Stimulated activated CD4-positive, alpha-beta T cell treated with anti-CD3 and anti-CD28 coated beads, Interleukin-1b, Interleukin-23, amount 100 ng/mL, for 48 hours (primary cell): ENCODE measurements at regions not wholly inside any gene's neighbourhood (a gene's known extent, or its start where the extent isn't known, plus 50 kb on each side); places are given as distances from the start of the nearest gene placed in this dataset.
"Not testable (repeated sequence)": the region's sequence is repeated elsewhere in the genome, so short reads cannot be mapped to it uniquely, and the experiment has no call there.

Experiments used
- DNase-seq: peaks from one replicate; pipeline ENCODE4 v3.0.0-alpha.2; 2020

DNA sequence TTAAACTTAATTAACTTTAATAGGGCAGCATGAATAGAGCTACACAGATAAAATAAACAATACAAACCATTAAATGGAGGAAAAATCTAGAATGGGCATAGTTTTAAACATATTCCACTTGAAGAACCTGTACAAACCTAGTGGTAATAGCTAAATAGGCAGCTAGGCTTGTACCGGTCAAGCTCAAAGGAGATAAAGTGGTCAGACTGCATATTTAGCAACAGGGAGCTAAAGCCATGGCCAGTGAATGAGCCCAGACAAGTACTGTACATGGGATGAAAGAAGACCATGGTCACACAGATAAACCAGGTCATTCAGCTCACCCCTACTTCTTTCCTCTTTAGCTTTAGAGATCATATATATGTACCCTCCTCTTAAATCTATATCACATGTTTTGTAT lies 186.6 kb upstream of the KRR1 start:
- DNase-seq = no peak

DNA sequence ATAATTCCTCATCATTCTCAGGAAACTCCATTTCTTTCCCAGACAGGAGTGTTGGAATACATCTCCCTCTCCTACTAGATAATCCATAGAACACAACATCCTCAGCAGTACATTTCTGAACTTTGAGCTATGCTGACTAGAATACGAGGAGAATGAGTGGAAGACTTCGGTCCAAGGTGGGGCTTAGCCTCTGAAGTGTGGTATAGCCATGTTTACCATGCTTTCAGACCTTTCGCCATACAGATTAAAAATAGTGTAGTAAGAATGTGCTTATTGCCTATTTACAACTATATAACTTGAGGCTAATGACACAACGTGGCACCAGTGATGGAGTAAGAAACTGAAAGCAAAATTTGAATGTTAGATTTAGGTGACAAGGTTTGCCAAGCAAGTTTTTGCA lies 184.5 kb upstream of the KRR1 start:
- DNase-seq = no peak

DNA sequence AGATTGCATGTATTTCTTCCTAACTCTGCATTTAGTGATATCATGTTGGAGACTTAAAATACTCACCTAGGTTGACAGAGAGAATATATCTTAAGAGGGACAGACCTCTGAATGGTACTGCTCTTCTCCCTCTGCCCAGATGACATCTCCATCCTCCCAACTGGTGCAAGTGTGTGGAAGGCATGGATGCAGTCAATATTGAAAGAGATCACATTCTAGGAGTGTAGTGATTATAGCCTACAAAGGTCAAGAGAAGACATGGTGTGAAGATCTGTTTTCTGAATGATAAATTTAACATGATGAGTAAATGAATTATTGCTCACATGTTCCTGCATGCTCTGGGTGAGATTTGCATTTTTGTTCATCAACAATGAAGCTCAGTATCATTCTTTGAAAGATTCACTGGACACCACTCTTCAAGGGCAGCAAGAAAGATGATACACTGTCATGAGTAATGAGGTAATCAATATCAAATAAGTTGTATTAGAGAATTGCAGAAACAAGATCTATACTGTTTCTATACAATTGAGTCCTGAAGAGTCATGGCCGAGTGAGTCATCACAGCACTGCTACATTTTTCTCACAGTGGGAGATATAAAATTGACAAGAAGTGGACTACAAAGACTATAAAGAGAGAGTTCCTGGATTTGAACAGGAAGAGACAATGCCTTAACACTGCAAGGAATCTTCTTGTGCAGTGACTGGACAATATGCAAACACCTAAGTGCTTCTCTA lies 183.3 kb upstream of the KRR1 start:
- no peak for DNase-seq

DNA sequence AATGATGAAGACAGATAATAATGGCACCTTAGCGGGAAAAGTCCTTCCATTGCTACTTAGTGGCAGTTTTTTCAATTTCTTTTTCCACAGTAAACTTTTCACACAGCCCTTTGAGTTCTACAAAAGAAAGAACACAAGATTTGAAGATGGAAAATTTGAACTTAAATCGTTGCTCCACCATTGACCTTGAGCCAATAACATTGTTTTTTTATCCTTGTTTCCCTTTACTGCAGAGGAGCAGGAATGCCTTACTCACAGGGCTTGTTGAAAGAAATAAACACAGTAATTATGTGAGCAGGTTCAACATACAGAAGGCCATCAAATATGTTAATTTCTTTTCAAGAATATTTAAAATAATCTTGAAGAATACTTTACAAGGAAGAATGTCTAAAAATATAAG lies 181.5 kb upstream of the KRR1 start:
- no peak for DNase-seq

DNA sequence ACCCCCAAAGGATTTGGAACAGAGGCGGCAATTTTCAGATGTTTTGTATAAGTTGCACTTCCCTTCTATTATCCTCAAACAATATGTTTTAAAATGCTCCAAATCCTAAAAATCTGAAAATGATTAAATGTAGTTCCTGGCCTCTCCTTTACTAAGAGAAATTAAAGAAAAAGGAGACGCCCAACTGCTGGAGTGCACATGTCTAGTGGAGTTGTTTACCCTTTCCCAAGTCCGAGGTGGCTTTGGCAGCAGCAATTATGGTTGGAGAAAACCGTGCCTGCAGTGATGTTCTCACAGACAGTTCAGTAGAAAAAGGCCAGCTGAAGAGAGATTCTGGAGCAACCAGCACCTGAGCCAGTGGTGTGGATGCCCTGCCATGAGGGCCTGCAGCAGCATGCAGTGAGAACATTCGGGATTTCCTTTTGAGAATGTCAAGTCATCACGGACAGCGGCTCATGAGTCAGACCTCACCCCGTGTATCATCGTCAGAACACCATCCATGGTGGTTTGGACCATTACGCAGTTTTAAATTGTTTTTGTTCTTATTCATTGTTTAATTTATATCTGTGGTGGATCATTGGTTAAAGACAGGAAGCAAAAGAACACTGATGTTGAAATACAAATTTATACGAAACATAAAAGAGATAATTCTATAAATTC lies 179.0 kb upstream of the KRR1 start:
- DNase-seq = no peak

DNA sequence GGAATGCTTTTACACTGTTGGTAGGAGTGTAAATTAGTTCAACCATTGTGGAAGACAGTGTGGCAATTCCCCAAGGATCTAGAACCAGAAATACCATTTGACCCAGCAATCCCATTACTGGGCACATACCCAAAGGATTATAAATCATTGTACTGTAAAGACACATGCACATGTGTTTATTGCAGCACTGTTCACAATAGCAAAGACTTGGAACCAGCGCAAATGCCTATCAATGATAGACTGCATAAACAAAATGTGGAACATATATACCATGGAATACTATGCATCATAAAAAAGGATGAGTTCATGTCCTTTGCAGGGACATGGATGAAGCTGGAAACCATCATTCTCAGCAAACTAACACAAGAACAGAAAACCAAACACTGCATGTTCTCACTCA lies 174.8 kb upstream of the KRR1 start:
- not testable (repeated sequence) for DNase-seq

DNA sequence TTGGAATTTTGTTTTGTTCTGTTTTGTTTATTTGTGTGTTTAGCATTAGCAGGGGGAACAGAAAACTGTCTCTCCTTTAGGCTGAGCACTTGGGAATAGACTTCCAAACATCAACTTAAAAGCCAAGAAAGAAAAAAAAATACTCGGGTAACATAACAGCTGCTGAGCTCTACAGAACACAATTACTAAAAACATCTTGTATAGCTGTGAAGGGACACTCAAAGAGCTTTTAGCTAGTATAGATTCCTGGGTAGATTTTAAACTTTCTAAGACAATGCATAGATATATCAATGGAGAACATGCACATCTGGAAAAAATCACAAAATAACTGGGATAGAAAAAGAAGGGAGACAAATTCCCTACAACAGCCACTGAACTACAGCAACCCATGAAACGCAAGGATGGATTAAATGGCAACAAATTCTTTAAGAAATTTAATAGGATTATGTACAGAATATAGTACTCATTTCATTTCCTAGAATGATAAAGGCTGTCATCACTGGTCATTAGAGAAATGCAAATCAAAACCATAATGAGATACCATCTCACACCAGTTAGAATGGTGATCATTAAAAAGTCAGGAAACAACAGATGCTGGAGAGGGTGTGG lies 174.3 kb upstream of the KRR1 start:
- no peak for DNase-seq

DNA sequence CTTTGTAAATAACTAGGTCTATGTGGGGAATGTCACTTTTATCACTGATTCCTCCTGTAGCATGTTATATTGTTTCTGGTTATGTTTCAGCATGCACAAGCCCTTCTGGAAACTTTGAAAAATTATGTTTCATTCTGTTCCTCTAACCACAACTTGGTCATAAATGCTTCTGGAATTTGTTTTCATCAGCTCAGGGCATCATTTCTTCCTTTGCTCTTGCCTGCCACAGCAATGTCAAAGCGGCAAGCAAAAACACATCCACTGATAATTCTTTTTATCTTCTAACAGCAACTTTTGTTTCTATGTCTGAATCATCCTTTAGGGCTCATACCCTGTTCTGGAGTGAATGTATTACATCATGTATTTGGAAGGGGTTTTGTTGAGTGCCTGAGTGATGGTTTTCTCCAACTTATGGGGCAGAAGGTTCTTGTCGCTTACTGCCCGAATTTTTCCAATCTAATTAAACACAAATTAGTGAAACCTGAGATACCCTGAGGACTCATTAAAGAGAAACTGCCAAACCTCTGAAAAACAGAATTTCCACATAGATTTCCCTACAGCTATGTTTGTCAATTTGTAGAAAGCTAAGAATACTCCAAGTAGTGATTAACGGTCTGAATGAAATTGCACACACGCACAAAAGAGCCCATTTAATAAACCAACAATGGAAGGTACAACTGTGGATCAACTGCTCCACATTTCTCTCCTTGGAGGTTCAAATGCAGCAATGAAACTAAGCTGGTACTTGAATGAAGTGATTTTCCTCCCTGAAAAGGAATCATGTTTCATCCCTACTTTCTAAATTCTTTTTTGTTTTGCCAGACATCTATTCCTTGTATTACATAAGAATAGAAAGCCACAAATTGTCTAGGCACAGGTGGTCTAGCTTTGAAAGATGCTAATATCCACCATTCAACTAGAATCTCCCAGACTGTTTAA lies 173.5 kb upstream of the KRR1 start:
- no peak for DNase-seq

DNA sequence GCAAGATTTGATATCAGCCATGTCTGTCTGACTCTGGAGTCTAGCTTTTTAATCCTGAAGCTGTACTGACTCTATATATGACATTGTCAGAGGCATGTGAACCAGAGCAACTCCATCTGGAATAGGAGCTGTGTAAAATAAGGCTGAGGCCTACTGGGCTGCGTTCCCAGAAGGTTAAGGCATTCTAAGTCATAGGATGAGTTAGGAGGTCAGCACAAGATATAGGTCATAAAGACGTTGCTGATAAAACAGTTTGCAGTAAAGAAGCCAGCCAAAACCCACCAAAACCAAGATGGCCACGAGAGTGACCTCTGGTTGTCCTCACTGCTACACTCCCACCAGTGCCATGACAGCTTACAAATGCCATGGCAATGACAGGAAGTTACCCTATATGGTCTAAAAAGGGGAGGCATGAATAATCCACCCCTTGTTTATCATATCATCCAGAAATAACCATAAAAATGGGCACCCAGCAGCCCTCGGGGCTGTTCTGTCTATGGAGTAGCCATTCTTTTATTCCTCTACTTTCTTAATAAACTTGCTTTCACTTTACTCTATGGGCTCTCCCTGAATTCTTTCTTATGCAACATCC lies 172.7 kb upstream of the KRR1 start:
- not testable (repeated sequence) for DNase-seq

DNA sequence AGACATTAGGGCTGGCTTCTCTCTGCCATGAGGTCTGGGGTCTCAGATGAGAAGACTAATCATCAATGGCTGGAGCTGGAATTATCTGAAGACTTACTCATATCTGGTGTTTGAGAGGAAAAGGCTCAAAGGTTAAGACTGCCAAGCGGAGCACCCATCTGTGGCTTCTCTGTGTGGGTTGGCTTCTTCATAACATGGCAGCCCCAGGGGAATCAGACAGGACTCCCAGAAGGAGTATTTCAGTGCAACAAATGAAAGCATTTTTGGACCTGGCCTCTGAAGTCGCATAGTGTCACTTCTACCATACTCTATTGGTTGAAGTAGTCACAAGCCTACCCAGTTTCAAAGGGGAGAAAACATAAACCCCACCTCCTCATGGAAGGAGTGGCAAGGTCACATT lies 171.8 kb upstream of the KRR1 start:
- no peak for DNase-seq

DNA sequence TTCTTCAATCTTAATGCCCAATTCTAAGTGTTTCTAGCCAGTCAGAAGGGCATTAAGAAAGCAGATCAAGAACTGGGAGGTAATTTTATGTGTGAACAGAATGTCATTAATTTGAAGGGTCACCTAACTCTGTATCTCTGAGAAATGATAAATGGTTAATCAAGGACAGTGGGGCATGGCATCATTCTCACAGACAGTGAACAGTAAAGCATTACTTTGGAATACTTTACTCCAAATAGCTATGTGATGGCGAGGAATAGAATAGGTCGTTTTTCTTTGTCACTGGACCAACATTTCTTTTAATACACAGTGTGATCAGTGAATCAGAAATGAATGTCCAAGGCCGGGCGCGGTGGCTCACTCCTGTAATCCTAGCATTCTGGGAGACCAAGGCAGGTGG lies 166.1 kb upstream of the KRR1 start:
- no peak for DNase-seq

DNA sequence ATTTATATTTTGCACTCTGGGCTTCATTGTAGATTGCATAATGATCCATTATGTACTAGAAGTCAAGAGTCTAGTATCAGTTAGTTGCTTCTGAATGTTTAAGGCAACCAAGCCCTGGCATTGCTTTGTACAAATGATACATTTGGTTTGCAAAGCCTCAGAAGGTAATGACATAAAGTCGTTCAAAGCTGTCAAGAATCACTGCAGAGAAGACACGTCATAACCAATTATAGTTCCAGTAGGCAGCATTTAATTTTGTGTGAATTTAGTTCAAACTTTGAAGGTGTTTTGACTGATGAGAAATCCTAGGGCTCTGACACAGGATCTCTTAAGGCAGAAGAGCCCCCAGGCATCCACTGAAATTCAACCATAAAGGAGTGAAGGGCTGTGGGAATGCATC lies 163.0 kb upstream of the KRR1 start:
- no peak for DNase-seq

DNA sequence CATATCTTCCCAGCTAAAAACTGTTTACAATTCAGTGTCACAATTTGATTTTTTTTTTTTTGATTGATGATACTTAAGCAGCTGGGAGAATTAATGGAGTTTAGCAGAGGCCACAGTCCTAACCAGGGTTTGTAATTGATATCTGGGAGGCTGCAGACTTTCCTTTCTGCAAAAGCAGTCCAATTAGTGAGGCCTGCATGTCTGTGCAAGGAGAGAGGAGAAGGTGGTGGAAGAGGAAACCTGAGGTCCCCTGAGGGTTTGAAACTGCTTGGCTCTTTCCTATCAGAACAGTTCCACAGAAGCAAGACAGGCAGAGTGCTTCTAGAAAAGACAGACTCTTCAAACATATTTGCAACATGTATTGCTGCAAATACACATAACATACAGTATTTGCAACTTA lies 160.8 kb upstream of the KRR1 start:
- no peak for DNase-seq

DNA sequence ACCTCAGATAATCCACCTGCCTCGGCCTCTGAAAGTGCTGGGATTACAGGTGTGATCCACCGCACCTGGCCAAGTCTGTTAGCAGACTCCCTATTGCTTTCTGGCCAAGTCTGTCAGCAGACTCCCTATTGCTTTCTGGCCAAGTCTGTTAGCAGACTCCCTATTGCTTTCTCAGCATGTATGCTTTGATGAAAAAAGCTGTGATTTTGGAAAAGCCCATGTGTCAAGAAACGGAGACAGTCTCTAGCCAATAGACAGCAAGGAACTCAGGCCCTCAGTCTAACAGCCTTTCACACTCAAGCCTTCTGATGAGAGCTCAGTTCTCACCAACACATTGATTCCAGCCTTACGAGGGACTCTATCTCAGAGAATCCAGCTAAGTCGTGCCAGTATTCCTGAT lies 158.8 kb upstream of the KRR1 start:
- no peak for DNase-seq

DNA sequence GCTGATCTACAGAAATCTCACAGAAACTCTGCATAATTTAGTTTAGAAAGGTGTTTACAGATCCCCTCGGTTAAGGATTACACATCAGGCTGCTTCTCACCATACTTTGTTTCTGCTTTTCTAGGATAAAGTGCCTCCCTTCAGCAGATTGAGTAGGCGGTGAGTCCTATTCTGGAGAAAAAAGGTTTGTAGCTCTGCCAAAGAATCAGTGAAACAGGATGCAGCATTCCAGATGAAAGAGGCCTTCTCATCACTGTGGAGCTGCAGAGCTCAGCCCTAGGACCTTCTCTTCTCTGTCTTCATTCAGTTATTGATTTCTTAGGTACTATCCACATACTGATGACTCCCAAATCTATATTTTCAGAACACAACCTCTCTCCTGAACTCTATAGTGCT lies 155.5 kb upstream of the KRR1 start:
- no peak for DNase-seq

DNA sequence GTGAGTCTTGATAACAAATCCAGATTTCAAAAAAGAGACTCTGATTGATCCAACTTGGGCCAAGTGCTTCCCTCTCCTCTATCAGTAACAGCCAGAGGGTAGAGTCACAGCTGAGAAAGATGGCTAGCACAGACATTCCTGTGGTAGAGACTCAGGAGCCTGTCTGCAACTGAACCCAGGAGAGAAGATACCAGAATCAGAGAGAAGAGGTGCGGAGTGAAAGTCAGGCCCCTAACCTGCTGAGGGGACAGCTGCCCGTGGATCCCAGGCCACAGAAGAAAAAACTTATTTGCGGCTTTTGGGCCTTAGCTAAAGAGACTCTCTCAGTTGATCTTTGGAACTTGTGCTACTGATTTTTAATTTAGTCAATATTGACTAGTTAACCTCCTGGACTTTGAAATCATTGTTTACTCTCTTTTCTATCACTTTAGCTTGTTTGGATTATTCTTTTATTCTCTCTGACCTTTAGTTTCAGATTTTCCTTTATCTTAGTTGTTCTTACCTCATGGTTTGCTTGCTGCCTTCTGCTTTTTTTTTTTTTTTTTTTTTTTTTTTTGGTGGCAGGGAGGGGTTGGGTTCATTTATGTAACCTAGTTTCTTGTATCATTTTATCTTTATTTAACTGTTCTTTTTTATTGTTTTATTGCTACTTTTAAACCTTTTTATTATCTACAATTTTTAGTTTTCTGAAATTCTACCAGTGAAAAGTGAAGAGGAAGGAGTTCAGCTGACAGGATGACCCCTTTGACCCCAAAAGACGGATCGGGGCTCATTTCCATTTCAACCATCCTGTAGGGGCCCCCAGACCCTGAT lies 154.9 kb upstream of the KRR1 start:
- DNase-seq = no peak

DNA sequence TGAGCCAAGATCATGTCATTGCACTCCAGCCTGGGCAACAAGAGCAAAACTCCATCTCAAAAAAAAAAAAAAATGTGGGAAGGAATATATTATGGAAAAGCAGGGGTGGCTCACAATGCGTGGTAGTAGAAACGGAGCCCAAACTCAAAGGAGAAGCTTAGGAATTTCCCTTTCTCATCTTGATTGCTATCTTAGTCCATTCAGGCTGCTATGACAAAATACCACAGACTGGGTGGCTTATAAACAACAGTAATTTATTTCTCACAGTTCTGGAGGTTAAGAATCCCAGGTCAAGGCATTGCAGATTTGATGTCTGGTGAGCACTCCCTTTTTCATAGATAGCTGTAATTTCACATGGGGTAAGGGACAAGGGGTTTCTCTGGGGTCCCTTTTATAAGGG lies 153.8 kb upstream of the KRR1 start:
- DNase-seq = no peak

DNA sequence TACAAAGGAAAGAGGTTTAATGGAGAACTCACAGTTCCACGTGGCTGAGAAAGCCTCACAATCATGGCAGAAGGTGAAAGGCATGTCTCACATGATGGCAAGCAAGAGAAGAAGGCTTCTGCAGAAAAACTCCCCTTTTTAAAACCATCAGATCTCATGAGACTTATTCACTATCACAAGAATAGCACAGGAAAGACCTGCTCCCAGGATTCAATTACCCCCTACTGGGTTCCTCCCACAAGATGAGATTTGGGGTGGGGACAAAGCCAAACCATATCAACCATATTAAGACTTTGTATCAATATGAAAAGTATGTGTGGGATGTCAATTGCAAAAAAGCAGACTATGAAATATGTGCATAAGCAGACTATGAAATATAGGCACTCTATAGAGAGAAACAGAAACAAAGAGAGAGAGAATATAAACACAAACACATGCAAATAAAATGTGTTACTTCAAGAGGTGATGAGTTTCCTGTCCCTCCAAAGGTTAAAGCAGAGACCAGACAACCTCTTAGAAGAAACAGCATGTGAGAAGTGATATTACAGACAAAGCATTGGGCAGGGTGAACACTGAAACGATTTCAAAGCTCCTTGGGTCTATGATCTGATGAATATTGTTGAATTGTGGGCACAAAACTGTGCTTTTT lies 151.2 kb upstream of the KRR1 start:
- DNase-seq = no peak

DNA sequence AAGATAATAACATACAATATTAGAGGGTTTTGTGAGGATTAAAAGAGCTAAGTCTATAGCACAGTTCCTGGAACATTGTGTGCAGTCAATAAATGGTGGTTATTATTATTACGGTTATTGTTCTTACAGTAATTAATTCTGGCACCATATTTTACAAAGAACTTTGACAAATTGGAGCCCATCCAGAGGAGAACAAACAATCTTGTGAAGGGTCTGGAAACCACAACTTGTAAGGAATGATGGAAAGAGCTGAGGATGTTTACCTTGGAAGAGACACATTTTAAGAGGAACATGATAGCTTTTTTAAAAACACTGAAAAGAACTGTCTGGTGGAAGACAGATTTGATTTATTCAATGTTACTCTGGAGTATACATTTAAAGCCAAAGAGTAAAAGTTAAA lies 150.5 kb upstream of the KRR1 start:
- DNase-seq = no peak

DNA sequence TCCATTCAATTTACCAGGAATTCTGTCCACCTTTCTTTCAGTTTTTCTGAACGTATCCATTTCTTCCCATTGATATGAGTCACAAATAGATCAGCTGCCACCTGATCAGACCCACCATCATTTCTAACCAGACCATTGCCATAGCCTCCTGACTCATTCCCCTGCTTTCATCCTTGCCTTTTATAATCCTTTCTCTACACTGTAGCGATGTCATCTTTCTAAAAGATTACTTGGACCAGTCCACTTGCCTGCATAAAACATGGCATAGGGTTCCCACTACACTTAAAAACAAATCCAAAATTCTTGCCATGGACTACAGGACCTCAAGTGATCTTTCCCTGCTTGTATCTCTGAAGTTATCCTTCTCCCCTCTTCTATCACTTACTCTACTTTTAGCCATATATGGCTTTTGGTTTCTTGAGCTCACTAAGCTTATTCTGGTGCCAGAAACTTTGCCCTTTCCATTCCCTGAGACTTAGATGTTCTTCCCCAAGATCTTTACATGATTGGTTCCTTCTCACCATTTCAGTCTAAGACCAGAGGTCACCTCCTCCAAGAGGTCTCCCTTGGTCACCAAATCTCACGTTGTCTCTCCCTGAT lies 149.5 kb upstream of the KRR1 start:
- no peak for DNase-seq

DNA sequence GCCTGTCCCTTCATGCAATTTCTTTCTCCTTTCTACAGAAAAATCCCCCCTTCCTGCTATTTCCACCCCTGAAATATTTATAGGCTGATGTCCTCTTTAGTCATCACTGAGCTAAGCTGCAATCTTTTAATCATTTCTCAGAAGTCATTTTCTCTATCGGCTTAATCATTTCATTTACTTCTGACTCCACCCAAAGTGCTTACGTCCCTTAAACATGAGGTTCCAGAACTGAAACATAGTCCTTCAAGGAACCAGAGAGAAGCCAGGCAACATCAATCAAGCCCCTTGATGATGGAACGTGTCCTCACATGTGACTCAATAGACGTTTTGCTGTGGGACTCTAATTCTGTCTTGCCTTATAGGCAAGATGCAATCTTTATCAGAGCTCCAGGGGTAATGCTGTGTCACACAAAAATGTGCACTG lies 148.7 kb upstream of the KRR1 start:
- DNase-seq = peak; percentile 30
